UCSD-AML1 (cell line): ENCODE measurements at regions not wholly inside any gene's neighbourhood (a gene's known extent, or its start where the extent isn't known, plus 50 kb on each side); places are given as distances from the start of the nearest gene placed in this dataset.

Experiments used
- DNase-seq: peaks from one replicate; lab custom pipeline; 2025; ENCODE audit not compliant: unreplicated experiment; lab: John Stamatoyannopoulos, UW

DNA sequence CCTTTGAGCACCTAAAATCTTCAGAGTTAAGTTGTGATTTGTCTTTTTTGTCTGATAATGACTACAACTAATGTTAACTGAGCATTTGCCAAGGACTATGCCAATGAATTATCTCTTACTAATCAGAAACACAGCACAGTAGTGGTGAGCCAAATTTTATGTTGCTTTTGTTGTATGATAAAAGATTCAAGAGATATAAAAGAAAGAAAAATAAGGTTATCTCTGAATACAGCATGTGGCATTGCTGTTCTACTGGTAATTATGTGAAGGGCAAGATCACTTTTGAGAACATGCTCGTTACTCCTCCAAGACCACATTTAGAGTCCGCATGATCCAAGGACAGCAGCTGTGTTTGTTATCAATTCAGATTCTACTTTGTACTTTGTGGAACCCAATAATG is 133.4 kb upstream of the MYLIP start:
- DNase-seq, result no peak

DNA sequence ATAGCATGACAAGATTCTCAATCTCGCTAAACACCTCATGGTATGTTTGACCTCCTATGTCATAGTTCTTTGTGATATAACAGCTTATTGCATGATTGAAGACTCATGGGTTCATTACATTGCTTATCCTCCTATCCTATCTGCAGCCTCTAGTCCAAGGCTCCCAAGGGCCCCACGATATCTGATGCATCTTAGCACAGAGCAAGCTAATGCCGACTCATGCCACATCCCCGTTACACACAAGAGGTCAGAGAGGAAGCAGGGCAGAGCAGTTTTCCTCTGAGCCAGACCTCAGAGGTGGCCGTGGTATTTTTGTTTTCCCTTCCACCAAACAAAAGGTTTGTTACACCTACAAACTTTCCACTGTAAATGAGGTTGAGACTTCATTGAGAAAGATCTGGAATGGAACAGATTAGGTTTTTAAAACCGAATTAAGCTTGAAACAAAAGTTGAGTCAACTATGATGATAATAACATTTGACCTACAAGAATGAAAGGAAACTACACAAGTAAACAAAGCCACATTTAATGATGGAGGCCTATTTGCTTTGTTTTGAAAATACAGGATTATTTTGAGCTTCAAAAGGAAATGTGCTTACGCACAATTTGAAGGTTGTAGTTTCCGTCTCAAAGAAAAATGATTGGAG is 133.9 kb upstream of the MYLIP start:
- DNase-seq, result peak; percentile 21

DNA sequence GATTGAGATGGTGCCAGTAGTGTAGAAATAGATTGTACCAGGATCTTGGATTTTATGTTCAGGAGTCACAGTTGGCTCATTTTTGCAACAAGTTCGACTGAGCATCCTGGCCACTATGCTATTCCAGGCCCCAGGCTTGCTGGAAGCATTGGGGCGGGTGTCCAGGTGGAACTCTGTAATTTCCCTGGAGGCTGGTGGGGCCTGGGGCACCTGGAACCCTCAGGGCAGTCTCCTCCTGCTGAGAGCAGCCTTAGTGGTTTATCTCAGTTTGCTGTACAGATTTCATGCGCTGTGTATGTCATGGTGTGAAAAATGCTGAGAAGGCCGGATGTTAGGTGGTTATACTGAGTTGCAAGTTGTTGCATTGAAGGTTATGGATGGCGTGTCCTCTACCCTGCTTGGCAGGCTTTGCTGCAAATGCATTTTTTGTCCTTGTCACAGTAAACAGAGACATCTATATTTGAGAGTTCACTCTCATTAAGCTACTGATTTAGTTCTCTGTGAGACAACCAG is 135.1 kb upstream of the MYLIP start:
- no peak for DNase-seq

DNA sequence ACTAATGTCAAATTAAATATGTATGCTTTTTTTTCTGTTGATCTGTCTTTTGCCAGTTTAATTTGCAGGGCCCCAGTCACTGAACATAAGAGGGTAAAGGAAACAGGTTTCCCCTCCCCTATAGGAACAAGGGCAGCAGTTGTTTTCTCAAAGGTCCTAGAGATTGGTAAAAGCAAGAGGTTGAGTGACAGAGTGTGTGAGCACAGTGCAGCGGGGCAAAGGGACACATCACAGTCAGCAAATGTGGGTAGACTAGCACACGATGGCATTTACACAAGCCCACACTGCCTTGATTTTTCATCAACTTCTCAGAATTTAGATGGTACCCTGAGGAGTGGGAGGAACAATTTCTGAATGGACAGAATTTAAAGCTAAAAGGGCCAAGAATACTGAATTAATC is 138.7 kb upstream of the MYLIP start:
- DNase-seq, result no peak

DNA sequence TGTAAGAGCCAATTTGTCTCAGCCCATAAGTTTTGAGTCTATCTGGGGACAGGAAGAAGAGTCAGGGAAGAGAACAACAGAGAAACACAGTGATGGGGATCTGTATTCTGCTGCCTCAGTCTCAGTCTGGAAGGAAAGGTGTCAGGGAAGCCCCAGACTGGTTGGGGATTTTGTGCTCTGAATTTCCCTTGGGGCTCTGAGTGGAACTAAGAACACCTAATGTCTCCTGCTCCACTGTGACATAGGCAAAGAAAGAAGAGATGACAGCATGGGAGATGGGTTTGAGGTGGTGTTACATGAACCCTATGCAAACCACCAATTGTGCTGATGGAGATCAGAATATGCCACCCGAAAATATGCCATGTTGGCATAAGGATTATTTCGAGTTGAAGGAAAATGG is 139.5 kb upstream of the MYLIP start:
- no peak for DNase-seq

DNA sequence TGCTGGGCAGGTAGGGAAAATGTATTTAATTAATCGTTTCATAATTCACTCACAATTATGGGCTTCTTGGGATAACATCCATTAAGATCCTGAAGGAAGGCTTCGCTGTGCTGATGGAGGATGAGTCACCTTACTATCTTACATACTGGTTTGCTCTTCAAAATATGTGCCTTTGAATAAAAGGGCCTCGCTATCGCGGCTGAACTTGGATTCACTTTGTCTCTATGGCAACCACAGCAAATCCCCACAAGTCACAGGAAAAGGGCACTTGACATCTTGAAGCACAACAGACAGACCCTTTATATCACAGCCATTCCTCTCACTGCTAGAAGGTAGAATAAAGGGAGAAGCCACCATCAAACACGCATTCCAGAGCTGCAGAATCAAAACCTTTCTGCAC is 141.3 kb upstream of the MYLIP start:
- DNase-seq, result no peak

DNA sequence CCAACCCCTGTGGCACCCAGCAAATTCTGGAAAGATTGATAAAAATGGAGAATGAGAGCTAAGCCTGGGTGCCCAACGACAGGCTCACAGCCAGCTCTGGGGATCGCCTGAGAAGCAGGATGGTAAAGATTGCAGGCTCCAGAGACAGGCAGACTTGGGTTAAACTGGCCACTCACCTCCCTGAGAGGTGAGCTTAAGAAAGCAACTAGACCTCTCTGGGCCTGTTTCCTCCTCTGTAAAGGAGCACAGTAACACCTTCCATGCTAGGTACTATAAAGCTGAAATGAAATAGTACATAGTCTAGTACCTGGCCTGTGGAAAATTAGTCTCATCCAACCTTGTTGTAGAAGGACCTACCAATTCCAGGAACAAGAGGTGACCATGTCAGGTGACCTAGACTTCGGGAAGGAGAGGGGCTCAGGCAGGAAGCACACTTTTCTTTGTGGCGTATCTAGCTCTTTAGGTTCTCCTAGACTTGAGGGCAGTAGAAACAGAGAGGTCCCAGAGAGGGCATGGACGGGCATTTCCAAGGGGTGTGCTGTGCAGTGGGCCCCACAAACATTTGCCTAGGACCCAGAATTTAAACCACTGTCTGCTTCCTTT is 142.8 kb upstream of the MYLIP start:
- DNase-seq, result no peak

DNA sequence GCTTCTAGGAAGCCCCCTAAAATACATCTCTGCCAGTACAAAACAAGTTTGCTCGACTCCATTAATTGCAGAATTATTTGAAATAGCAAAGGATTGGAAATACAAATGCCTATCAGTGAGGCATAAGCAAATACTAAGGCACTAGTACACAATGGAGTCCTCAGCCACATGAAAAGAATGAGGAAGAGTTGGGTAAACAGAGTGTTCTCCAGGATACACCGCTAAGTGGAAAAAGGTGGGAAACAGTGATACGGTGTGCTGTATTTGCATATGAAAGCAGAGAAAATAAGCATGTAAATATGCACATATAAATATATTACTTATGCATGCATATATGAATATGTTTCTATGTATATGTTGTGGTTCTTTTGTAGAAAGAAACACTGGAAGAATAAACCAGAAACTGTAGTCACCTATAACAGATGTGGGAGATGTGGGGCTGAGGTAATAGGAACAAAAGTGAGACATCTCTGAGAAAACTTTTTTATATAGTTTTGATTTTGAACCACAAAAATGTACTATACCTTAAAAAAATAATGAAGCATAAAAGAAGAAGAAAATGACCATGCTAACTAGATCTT is 143.4 kb upstream of the MYLIP start:
- no peak for DNase-seq

DNA sequence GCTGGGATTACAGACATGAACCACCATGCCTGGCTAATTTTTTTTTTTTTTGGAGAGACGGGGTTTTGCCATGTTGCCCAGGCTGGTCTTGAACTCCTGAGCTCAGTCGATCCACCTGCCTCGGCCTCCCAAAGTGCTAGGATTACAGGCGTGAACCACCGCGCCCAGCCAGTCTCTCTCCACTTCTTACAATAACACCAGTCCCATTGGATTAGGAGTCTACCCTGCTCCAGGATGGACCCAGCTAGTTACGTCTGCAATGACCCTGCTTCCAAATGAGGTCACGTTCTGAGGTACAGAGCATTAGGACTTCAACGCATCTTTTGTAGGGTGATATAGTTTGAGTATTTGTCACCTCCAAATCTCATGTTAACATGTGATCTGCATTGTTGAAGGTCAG is 146.9 kb upstream of the MYLIP start:
- DNase-seq, result no peak

DNA sequence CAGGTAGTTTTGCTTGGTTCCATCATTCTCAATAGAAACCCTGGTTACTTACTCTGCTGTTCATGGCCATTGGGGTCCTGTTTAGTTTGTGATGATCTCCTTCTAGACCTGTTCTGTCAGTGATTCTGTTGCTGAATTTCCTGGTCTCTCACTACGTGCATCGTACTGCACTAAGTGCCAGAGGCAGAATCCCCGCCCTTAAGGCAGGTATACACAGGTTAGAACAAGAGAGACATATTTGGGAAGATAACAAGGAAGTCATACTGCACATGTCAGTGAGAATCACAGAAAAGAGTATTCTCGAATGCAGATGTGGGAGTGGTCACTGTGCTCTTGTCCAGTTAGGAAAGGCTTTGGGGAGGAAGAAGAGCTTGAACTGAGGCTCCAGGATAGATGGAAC is 148.1 kb upstream of the MYLIP start:
- no peak for DNase-seq

DNA sequence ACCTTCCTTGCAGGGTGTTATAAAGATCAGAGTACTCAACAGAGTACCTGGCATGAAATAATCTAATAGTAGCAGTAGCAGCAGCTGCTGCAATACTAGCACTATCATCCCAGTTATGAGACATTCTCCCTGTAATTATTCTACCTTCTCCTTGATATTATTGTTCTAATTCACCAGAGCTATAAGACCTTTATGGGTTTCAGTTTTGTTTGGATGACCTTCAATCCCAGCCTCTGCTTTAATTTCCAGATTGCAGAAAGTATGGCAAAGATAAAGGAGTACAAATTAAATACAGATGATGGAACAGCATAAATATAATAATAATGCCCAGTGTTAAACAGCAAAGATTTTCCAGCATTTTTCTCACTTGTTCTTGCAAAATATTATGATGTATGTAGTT is 150.5 kb upstream of the MYLIP start:
- DNase-seq, result no peak

DNA sequence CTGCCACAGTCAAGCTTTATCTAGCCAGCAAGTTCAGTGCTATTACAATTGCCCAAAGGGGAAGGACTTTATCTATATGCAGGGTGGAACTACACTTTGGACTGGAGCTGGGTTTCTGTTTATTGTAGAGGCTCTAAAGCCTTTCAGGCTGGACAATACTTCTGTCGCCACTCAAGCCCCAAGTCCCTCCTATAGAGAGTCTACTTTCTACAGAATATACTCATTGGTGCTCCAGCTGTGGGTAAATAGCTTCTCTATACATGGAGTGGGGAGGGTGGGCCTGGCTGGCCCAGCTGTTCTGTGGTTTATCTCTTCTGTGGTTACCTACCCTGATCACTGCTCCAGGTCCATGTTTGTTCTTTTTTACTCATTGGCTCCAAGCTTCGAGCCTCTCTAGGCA is 151.8 kb upstream of the MYLIP start:
- no peak for DNase-seq

DNA sequence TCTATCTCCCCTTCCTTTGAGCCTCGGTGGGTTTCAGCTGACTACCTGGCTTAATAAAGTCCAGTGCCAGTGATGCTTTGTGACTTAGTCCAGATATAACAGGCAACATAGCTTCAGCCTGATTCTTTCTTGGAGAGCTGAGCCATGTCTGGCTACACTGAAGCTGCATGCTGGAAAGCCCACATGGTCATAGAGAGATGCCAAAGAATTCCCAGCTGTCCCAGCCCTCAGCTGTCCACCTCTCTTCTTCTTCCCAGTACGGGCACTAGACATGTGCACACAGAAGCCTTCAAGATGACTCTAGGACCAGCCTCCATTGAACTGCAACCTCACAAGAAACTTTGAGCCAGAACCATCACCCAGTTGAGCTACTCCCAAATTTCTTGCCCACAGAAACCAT is 154.1 kb upstream of the MYLIP start:
- no peak for DNase-seq

DNA sequence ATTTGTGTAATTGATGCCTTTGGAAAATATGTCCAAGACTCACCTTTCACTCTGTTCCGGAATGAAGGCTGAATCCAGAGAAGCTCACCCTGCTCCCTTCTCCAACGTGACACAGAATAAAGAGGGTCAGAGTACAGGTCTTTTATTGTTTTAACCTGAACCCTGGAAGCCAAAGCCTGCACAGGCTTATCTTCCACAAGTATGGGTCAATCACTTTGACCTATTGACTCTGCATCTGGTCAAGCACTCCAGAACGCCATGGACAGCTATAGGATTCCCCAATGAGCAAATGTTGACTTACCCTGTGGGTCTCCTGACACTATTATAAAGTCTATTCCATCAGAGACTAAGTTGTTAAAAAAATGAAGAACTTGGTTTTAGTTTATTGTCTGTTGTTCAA is 158.4 kb upstream of the MYLIP start:
- no peak for DNase-seq

DNA sequence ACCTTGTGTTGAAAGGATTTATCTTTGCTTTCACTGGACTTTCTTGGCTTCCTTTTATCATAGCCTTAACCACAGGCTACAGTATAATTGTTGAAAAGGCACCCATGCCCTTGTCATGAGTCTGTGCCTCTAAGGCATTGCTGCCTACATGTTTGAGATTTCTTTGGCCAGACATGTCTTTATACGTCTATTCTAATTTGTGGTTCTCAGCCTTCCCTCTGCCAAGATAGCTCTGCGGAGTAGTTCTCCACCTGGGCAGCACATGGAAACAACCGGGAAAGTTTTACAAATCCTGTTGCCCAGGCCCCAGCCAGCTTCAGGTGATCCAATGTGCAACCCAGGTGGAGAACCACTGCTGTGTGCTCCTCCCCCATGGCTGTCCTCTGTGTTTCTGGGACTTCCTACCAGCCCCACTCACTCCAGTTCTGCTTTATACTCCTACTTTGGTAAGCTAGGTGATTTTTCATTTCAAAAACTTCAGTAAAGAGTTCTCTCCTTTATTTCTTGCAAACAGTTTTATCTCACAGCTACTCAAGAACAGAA is 159.6 kb upstream of the MYLIP start:
- no peak for DNase-seq

DNA sequence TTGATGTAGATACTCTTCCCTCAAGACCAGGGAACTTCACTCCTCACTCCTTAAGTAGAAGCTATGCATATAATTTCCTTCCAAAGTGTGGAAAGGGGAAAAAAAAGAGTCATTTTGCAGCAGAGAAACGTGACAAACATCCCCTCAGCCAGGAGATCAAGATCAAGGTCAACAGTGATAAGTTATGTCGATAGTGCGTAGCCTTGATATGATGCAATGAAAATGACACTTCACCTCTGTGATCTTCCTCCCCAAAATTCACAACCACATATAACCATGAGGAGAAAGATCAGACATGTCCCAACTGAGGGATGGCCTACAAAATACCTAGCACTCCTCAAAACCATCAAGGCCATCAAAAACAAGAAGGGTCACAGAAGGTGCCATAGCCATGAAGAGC is 160.4 kb upstream of the MYLIP start:
- DNase-seq, result no peak

DNA sequence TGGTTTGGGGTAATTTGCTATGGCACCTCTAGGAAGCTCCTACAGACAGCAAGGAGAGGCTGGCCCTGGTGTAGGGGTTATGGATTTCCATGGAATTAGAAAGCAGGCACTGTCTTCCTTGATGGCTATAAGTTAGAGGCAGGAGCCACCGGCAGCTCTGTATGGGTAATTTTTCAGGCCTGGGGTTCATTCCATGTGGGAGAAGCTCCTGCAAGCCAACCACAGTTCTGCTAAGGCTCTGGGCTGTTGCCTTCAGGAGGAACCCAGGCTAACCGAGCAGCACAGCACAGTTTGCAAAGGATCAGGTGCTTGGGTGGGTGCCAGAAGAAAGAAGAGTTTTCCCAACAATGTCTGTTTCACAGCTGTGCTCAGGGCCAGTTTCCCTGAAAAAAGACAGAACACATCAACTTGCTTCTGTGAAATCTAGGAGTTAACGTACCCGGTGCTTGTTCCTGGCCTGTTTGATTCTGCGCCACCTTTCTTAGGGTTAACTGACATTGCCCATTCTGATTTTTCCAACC is 162.8 kb upstream of the MYLIP start:
- DNase-seq, result no peak

DNA sequence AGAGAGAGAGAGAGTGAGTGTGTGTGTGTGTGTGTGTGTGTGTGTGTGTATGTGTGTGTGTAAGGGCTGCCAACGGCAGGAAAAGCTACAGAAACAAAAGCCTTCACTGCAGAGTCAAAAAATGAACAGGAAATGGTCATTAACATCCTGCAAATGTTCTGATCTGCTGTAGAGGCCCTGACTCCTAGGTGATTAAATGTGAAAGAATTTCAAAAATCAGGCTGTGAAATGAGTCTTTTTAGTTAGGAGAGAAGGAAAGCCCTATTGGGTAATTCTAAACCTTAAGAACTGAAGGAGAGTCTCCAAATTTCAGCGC is 166.5 kb upstream of the MYLIP start:
- no peak for DNase-seq

DNA sequence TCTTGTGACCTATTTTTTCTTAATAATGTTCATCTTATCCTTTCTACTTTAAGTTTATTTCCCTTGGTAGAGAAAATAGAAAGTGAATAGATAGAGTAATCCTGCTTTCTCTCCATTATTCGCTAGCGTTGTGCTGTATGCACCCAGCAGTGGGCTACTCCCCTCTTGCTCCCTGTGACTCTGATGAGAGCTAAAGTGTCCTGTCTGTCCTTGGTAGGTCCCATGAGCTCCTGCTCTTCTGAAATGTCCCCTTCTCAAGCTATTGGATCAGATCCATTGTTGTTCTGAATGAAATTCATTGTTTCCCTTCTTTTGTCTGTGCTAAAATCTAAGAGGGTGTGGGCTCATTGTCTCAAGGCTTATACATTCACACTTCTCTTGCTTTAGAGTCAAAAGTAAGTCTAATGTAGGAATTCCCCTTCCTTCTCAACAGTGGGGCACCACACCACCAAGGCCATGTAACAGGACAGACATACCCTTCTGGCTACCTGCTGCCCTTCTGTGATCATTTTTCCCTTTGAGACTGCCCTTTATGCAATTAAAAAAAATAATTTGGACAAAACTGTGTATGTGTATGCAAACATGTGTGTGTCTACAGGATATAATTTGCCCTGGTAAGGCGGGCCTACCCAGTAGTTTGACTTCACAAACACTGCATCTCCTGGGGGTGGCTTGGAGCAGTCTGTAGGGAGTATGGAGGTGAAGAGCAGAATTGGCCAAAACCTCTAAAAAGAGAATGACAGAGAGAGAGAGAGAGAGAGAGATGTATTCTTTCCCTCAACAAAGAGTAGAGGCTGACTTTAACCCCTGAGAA is 167.0 kb upstream of the MYLIP start:
- no peak for DNase-seq

DNA sequence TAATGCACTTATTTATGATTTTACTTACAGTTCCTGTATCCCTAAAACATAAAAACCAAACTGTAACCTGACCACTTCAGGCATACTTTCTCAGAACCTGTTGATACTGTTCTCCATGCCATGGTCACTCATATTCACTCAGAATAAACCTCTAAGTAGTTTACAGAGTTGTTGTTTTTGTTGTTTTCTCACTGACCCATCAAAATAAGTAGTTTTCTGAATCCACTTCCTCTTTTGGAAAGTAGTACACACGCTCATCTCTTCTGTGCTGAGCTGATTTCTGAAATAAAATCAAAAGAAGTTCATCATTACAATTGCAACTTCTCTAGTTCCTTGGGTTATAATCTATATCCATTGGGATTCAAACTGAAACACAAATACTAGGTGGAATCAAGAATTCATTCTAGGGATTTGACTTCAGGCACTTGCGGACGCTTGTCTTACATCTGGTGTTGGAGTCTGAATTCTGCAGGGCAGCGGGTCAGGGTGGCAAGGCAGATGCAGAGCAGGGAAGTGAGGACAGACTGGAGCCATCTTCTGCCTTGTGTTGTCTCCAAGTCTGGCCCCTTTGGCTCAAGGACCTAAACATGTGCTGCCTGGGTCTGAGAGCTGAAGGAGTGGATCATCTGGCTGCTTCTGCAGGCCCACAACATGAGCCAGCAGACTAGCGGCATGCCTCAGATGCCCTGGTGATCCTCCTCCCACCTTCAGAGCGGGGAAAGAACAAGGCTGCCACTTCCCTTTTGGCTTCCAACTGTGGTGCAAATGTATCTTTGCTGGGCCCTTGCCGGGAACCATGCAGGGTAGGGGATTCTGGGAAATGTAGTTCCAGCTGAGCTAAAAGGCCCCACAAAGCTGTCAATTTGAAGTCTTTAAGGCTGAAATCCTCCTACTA is 167.9 kb upstream of the MYLIP start:
- DNase-seq, result peak; percentile 25
